Lower lobe of right lung (tissue), 2 donors: ENCODE measurements at regions not wholly inside any gene's neighbourhood (a gene's known extent, or its start where the extent isn't known, plus 50 kb on each side); places are given as distances from the start of the nearest gene placed in this dataset.

ENCODE experiments used
- ATAC-seq, 2 donors: fragments of 200-7000 bp; cut with Tn5 transposase; one replicate each; pipeline ENCODE4 v1.9.1; 2020 to 2022; ENCODE audit warnings: mild to moderate bottlenecking in 2 of 2, moderate library complexity in 2 of 2
- DNase-seq: peaks from one replicate; pipeline ENCODE4 v3.0.0-alpha.2; 2020
- H3K27ac ChIP-seq: fragments of 200-600 bp; one replicate; pipeline ENCODE4 v1.8.0; 2022
- H3K27me3 ChIP-seq: fragments of 200-600 bp; one replicate; pipeline ENCODE4 v1.8.0; 2022; ENCODE audit warnings: low read depth
- H3K36me3 ChIP-seq: fragments of 200-600 bp; one replicate; pipeline ENCODE4 v1.8.0; 2022; ENCODE audit warnings: mild to moderate bottlenecking
- H3K4me1 ChIP-seq: fragments of 200-600 bp; one replicate; pipeline ENCODE4 v1.8.0; 2022
- H3K4me3 ChIP-seq: fragments of 200-600 bp; one replicate; pipeline ENCODE4 v1.8.0; 2022; ENCODE audit warnings: mild to moderate bottlenecking
- H3K9me3 ChIP-seq: fragments of 200-600 bp; one replicate; pipeline ENCODE4 v1.8.0; 2022
- intact Hi-C: fragments of 100-400 bp; cut with DNase I; formaldehyde crosslinking; loops from one replicate; pipeline ENCODE4 v1.11.0; 2022
- TF ChIP-seq, protein P1 (sequence below): fragments of 200-600 bp; IDR thresholded peaks from one replicate; pipeline ENCODE4 v1.8.0; 2022; ENCODE audit warnings: antibody characterized with exemption, mild to moderate bottlenecking
- donor health status: DM: no; HTN: yes; CAD: no; lungs with severe emphysema.

DNA sequence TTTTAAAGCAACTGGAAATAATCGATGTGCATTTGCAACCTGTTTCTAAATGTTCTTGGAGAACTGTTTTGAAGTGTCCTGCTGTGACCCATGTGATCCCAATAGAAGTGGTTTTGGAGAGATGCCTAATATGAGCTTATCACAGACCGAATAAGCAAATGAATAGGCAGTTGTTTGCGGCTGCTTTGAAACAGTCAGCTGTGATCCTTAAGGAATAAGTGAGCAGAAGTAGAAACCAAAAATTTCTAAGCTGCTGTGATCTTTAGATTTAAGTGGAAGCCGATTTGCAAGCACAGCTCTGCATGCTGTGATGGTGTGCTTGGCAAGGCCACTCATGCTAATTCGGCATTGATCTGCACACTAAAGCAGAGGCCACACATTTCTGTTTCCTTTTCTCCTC lies 329.5 kb upstream of the DUSP10 start:
- Histone ChIP-seq H3K27me3 (no peaks in the 10 kb centered on the region), H3K36me3 (no peaks in the 10 kb centered on the region), H3K9me3 (no peaks in the 10 kb centered on the region), H3K4me1 (peaks cover 5% of the 10 kb centered on the region), H3K4me3 (no peak overlapping the region), H3K27ac (no peak overlapping the region)
- ATAC-seq = peak; percentile 75 to 81
- no peak for DNase-seq
- intact Hi-C loops = no loop called here
- TF ChIP-seq, protein P1, sequence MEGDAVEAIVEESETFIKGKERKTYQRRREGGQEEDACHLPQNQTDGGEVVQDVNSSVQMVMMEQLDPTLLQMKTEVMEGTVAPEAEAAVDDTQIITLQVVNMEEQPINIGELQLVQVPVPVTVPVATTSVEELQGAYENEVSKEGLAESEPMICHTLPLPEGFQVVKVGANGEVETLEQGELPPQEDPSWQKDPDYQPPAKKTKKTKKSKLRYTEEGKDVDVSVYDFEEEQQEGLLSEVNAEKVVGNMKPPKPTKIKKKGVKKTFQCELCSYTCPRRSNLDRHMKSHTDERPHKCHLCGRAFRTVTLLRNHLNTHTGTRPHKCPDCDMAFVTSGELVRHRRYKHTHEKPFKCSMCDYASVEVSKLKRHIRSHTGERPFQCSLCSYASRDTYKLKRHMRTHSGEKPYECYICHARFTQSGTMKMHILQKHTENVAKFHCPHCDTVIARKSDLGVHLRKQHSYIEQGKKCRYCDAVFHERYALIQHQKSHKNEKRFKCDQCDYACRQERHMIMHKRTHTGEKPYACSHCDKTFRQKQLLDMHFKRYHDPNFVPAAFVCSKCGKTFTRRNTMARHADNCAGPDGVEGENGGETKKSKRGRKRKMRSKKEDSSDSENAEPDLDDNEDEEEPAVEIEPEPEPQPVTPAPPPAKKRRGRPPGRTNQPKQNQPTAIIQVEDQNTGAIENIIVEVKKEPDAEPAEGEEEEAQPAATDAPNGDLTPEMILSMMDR = no peak

DNA sequence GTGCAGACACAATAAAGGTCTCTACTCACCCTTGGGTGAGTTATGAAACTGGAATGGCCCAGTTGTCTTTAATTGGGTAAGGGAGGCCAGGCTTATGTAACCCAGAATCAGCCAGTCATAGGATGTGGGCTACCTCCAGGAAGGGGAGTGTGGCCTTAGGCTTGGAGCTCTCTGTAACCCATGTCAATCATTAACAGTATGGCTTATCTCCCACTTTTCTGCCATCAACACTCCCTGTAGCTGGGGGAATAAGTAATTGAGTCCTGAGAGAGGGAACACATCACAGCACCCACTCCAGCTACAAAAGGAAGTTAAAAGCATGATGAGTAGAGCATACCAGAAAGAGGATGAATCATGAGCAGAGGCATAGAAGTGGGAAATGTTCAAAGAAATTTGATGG lies 327.0 kb upstream of the DUSP10 start:
- intact Hi-C loops = no loop called here
- Histone ChIP-seq H3K9me3 (peaks cover 4% of the 10 kb centered on the region), H3K36me3 (no peaks in the 10 kb centered on the region), H3K4me1 (peaks cover 5% of the 10 kb centered on the region), H3K4me3 (no peak overlapping the region), H3K27ac (no peak overlapping the region), H3K27me3 (no peaks in the 10 kb centered on the region)
- TF ChIP-seq, protein P1 = no peak
- ATAC-seq (no peak), DNase-seq (no peak)

- no peaks in the 10 kb centered on the region for H3K36me3 ChIP-seq
- intact Hi-C loops = no loop called here
Measured at GRCh38 chr1:222068101-222068500, 326.2 kb upstream of the DUSP10 start.

DNA sequence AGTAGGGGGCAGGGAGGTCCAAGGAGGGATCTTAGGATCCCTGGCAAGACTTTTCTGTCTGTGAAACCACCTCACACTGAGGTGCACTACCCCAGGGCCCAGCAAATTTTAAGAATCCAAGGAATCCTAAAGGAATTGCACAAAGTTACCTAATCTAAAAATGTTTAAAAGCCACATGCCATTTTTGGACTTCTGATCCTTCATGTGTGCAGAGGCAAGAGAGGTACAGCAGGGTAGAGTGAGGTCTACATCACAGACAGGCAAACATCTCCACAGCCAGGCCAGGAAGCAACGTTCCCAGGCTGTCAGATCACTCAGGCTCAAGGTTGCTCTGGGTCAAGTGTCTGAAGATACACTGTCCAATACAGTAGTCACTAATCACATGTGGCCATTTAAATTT lies 324.6 kb upstream of the DUSP10 start:
- Histone ChIP-seq H3K9me3 (peaks cover 4% of the 10 kb centered on the region), H3K36me3 (no peaks in the 10 kb centered on the region), H3K27me3 (no peaks in the 10 kb centered on the region), H3K4me1 (peaks cover 1% of the 10 kb centered on the region), H3K4me3 (no peak overlapping the region), H3K27ac (no peak overlapping the region)
- intact Hi-C loops = no loop called here
- no peak for DNase-seq
- TF ChIP-seq, protein P1 = no peak
- no peak for ATAC-seq

More at GRCh38 chr1:222068101-222068500, 326.2 kb upstream of the DUSP10 start:
- H3K4me3 ChIP-seq = no peak overlapping the region
- TF ChIP-seq, protein P1 = no peak
- no peak overlapping the region for H3K27ac ChIP-seq
- H3K27me3 ChIP-seq = no peaks in the 10 kb centered on the region
- H3K9me3 ChIP-seq = peaks cover 4% of the 10 kb centered on the region
- no peak for ATAC-seq
- DNase-seq = no peak
- peaks cover 5% of the 10 kb centered on the region for H3K4me1 ChIP-seq

GRCh38 chr1:222065234-222065633 lies 323.3 kb upstream of the DUSP10 start:
- no peaks in the 10 kb centered on the region for H3K36me3 ChIP-seq
- H3K9me3 ChIP-seq = peaks cover 4% of the 10 kb centered on the region
- H3K27me3 ChIP-seq = no peaks in the 10 kb centered on the region
- no peaks in the 10 kb centered on the region for H3K4me1 ChIP-seq
- no peak overlapping the region for H3K27ac ChIP-seq
- no peak for ATAC-seq
- DNase-seq = no peak
- intact Hi-C loops = no loop called here
- H3K4me3 ChIP-seq = no peak overlapping the region
- TF ChIP-seq, protein P1 = no peak
